DOHH2 (cell line): ENCODE measurements at regions not wholly inside any gene's neighbourhood (a gene's known extent, or its start where the extent isn't known, plus 50 kb on each side); places are given as distances from the start of the nearest gene placed in this dataset.

Experiments used
- CTCF ChIP-seq: fragments of 200-600 bp; sonication (generic); IDR thresholded peaks from one replicate; pipeline ENCODE4 v1.5.1; 2014; ENCODE audit warnings: antibody characterized with exemption, mild to moderate bottlenecking, low read depth, low read length; ENCODE audit not compliant: poor library complexity, severe bottlenecking
- EZH2phosphoT487 ChIP-seq: fragments of 200-600 bp; sonication (generic); IDR thresholded peaks from 2 replicates; pipeline ENCODE4 v1.6.1; 2017; ENCODE audit warnings: borderline replicate concordance, mild to moderate bottlenecking, antibody characterized with exemption, low read length, moderate library complexity, mixed read lengths

- TF ChIP-seq CTCF: no peak
- TF ChIP-seq EZH2phosphoT487: no peak
Observed at GRCh38 chr4:108527723-108528122, 92.7 kb upstream of the RPL34 start.
